ENCODE measurements at regions not wholly inside any gene's neighbourhood (a gene's known extent, or its start where the extent isn't known, plus 50 kb on each side); places are given as distances from the start of the nearest gene placed in this dataset.

DNA sequence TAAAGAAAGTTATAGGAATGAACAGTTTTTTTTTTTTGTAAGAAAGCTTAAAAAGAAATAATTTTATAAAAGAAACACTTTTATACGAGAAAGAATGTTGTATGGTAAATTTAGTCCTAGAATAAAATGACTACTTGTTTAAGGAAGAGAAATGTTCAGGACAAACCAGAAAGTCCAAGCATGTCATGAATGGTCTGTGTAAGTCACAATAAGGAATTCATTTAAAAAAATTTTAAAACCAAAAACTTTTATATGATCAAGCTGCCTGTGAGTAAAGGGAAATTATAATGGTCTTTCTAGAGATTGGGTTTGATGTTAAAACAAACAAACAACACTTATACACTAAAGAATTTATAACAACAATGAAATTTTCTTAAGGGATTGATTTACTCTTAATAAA is 858.9 kb upstream of the PCDH7 start:
- CTCF ChIA-PET = no interaction called here
- TF ChIP-seq ELF4 (IDR thresholded peaks at IDR 0.05) = no peak
- no peak for TF ChIP-seq BHLHE40 (IDR thresholded peaks at IDR 0.05; ENCODE audit: borderline replicate concordance)
- no peak for TF ChIP-seq LEF1 (IDR thresholded peaks at IDR 0.05; ENCODE audit: borderline replicate concordance)
- TF ChIP-seq SP1 (IDR thresholded peaks at IDR 0.05) = no peak
- no peak for TF ChIP-seq SUZ12 (IDR thresholded peaks at IDR 0.05)
- TF ChIP-seq L3MBTL2 (conservative IDR thresholded peaks at IDR 0.05) = no peak
- TF ChIP-seq PKNOX1 (IDR thresholded peaks at IDR 0.05) = no peak
- TF ChIP-seq HDGF (IDR thresholded peaks at IDR 0.05; ENCODE audit: borderline replicate concordance) = no peak
- TF ChIP-seq ZNF384 (IDR thresholded peaks at IDR 0.05) = no peak
- no peak for TF ChIP-seq FOXM1 (IDR thresholded peaks at IDR 0.05; ENCODE audit: borderline replicate concordance)
- TF ChIP-seq NFRKB (IDR thresholded peaks at IDR 0.05) = no peak
- no peak for TF ChIP-seq FOXK2 (IDR thresholded peaks at IDR 0.05)
- TF ChIP-seq TARDBP (IDR thresholded peaks at IDR 0.05) = no peak
- no peak for TF ChIP-seq ARNT (IDR thresholded peaks at IDR 0.05)
- no peak for TF ChIP-seq CTBP1 (IDR thresholded peaks at IDR 0.05; ENCODE audit: borderline replicate concordance)
- TF ChIP-seq FOXA1 (IDR thresholded peaks at IDR 0.05) = no peak
- POLR2A ChIA-PET = no interaction called here
- DNase-seq (ENCODE audit: extremely low spot score) = no peak

- ChIA-PET POLR2A (no interaction called here), CTCF (no interaction called here)
- no peak for DNase-seq (ENCODE audit: extremely low spot score)
- TF ChIP-seq NFRKB (IDR thresholded peaks at IDR 0.05) (no peak), LEF1 (IDR thresholded peaks at IDR 0.05; ENCODE audit: borderline replicate concordance) (no peak), TARDBP (IDR thresholded peaks at IDR 0.05) (no peak), SP1 (IDR thresholded peaks at IDR 0.05) (no peak), ZNF384 (IDR thresholded peaks at IDR 0.05) (no peak), CTBP1 (IDR thresholded peaks at IDR 0.05; ENCODE audit: borderline replicate concordance) (no peak), ELF4 (IDR thresholded peaks at IDR 0.05) (no peak), ARNT (IDR thresholded peaks at IDR 0.05) (no peak), FOXK2 (IDR thresholded peaks at IDR 0.05) (no peak), SUZ12 (IDR thresholded peaks at IDR 0.05) (no peak)
Measured at GRCh38 chr4:29867412-29867811, 852.8 kb upstream of the PCDH7 start.

GRCh38 chr4:29900336-29900735 is 819.8 kb upstream of the PCDH7 start:
- DNase-seq (ENCODE audit: extremely low spot score) = no peak
- ChIA-PET CTCF (no interaction called here), POLR2A (no interaction called here)
- no peak for TF ChIP-seq L3MBTL2 (conservative IDR thresholded peaks at IDR 0.05)
- no peak for TF ChIP-seq FOXK2 (IDR thresholded peaks at IDR 0.05)
- no peak for TF ChIP-seq HDGF (IDR thresholded peaks at IDR 0.05; ENCODE audit: borderline replicate concordance)
- no peak for TF ChIP-seq NFRKB (IDR thresholded peaks at IDR 0.05)
- no peak for TF ChIP-seq BHLHE40 (IDR thresholded peaks at IDR 0.05; ENCODE audit: borderline replicate concordance)

- ChIA-PET POLR2A (no interaction called here), CTCF (no interaction called here)
- DNase-seq (ENCODE audit: extremely low spot score) = no peak
- no peak for TF ChIP-seq L3MBTL2 (conservative IDR thresholded peaks at IDR 0.05)
- no peak for TF ChIP-seq LEF1 (IDR thresholded peaks at IDR 0.05; ENCODE audit: borderline replicate concordance)
- no peak for TF ChIP-seq ELF4 (IDR thresholded peaks at IDR 0.05)
- TF ChIP-seq ARNT (IDR thresholded peaks at IDR 0.05) = no peak
- TF ChIP-seq HDGF (IDR thresholded peaks at IDR 0.05; ENCODE audit: borderline replicate concordance) = no peak
- no peak for TF ChIP-seq CTBP1 (IDR thresholded peaks at IDR 0.05; ENCODE audit: borderline replicate concordance)
- TF ChIP-seq SP1 (IDR thresholded peaks at IDR 0.05) = no peak
- TF ChIP-seq FOXK2 (IDR thresholded peaks at IDR 0.05) = no peak
- no peak for TF ChIP-seq SUZ12 (IDR thresholded peaks at IDR 0.05)
- TF ChIP-seq PKNOX1 (IDR thresholded peaks at IDR 0.05) = no peak
- TF ChIP-seq FOXM1 (IDR thresholded peaks at IDR 0.05; ENCODE audit: borderline replicate concordance) = no peak
- no peak for TF ChIP-seq TARDBP (IDR thresholded peaks at IDR 0.05)
- TF ChIP-seq ZNF384 (IDR thresholded peaks at IDR 0.05) = no peak
- no peak for TF ChIP-seq FOXA1 (IDR thresholded peaks at IDR 0.05)
- no peak for TF ChIP-seq NFRKB (IDR thresholded peaks at IDR 0.05)
- TF ChIP-seq BHLHE40 (IDR thresholded peaks at IDR 0.05; ENCODE audit: borderline replicate concordance) = no peak
Measured at GRCh38 chr4:29908276-29908675, 811.9 kb upstream of the PCDH7 start.

DNA sequence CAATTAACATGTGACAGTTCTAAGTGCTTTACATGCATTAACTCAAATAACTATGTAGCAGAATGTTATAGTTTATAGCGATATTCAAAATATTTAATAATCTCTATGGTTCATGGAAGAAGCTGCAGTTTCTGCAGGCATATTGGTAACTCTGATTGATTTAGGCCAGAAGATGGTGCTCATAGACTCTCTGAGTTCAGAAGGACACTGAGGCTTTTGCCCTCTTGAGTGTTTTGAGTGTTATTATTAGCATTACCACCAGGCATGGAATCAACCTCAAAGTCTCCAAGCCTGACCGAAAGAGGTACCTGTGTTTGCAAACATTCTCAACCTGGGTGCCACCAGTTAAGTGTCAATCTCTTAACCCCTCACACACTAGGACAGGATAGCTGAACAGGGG is 792.3 kb upstream of the PCDH7 start:
- no peak for TF ChIP-seq FOXM1 (IDR thresholded peaks at IDR 0.05; ENCODE audit: borderline replicate concordance)
- TF ChIP-seq LEF1 (IDR thresholded peaks at IDR 0.05; ENCODE audit: borderline replicate concordance) = no peak
- no peak for TF ChIP-seq NFRKB (IDR thresholded peaks at IDR 0.05)
- no peak for TF ChIP-seq HDGF (IDR thresholded peaks at IDR 0.05; ENCODE audit: borderline replicate concordance)
- TF ChIP-seq FOXK2 (IDR thresholded peaks at IDR 0.05) = no peak
- no peak for TF ChIP-seq SUZ12 (IDR thresholded peaks at IDR 0.05)
- TF ChIP-seq PKNOX1 (IDR thresholded peaks at IDR 0.05) = no peak
- no peak for TF ChIP-seq TARDBP (IDR thresholded peaks at IDR 0.05)
- no peak for TF ChIP-seq ARNT (IDR thresholded peaks at IDR 0.05)
- TF ChIP-seq ELF4 (IDR thresholded peaks at IDR 0.05) = no peak
- no peak for TF ChIP-seq BHLHE40 (IDR thresholded peaks at IDR 0.05; ENCODE audit: borderline replicate concordance)
- no peak for TF ChIP-seq ZNF384 (IDR thresholded peaks at IDR 0.05)
- no peak for TF ChIP-seq SP1 (IDR thresholded peaks at IDR 0.05)
- TF ChIP-seq L3MBTL2 (conservative IDR thresholded peaks at IDR 0.05) = no peak
- no peak for TF ChIP-seq FOXA1 (IDR thresholded peaks at IDR 0.05)
- TF ChIP-seq CTBP1 (IDR thresholded peaks at IDR 0.05; ENCODE audit: borderline replicate concordance) = no peak
- CTCF ChIA-PET = interaction anchor here (0.5 kb wide), 1 partner anchor 446 kb away, joined by 3 read pairs; no protein-coding TSS in a partner anchor
- DNase-seq (ENCODE audit: extremely low spot score) = no peak
- POLR2A ChIA-PET = no interaction called here

DNA sequence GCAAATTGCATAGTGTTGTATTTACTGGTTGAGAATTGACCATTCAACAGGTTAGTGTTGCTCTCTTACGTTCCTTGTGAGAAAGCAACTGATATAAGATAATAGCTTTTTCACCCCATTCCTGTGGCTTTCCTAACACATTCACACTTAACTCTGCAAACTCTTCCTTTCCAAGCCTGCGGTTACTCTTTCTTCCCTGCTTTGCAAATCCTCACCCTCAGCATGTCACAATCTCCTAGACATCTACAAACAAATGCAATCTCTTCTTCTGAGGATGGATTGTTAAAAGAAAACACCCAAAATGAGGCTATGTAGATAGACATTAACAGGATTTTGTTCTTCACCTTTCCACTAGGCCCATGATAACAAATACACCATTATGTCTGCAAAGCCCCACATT is 771.7 kb upstream of the PCDH7 start:
- TF ChIP-seq ZNF384 (IDR thresholded peaks at IDR 0.05) (no peak), LEF1 (IDR thresholded peaks at IDR 0.05; ENCODE audit: borderline replicate concordance) (no peak), SUZ12 (IDR thresholded peaks at IDR 0.05) (no peak), CTBP1 (IDR thresholded peaks at IDR 0.05; ENCODE audit: borderline replicate concordance) (no peak), FOXK2 (IDR thresholded peaks at IDR 0.05) (no peak)
- ChIA-PET POLR2A (no interaction called here), CTCF (no interaction called here)
- DNase-seq (ENCODE audit: extremely low spot score) = no peak

Measured in HEK293T (cell line).